Dedifferentiated amniotic fluid mesenchymal stem cell (primary cell): ENCODE measurements at regions not wholly inside any gene's neighbourhood (a gene's known extent, or its start where the extent isn't known, plus 50 kb on each side); places are given as distances from the start of the nearest gene placed in this dataset.

Experiments used
- DNase-seq: peaks from one replicate; pipeline ENCODE4 v3.0.0-alpha.2; 2016; ENCODE audit errors: extremely low spot score

DNA sequence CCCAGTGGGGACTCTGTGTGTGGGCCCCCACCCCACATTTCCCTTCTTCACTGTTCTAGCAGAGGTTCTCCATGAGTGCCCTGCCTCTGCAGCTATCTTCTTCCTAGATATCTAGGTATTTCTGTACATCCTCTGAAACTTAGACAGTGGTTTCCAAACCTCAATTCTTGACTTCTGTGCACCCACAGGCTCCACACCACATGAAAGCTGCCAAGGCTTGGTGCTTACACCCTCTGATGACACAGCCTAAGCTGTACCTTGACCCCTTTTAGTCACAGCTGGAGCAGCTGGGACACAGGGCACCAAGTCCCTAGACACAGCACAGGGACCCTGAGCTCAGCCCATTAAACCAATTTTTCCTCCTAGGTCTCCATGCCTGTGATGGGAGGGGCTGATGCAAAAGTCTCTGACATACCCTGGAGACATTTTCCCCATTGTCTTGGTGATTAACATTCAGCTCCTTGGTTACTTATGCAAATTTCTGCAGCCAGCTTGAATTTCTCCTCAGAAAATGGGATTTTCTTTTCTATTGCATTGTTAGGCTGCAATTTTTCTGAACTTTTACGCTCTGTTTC lies 304.5 kb downstream of the OTOL1 start:
- DNase-seq = no peak

DNA sequence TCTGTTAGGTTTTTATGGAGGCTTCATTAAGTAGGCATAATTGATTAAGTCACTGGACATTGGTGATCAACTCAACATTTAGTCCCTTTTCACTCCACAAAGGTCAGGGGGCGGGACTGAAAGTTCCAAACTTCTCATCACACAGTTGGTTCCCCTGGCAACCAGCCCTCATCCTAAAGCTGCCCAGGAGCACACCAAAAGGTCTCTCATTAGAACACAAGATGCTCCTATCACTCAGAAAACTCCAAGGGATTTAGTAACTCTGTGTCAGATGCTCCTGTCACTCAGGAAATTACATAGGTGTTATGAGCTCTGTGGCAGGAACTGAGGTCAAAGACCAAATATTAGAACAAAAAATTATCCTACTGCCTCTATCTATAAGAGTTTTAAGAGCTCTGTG lies 321.5 kb downstream of the OTOL1 start:
- DNase-seq = no peak

DNA sequence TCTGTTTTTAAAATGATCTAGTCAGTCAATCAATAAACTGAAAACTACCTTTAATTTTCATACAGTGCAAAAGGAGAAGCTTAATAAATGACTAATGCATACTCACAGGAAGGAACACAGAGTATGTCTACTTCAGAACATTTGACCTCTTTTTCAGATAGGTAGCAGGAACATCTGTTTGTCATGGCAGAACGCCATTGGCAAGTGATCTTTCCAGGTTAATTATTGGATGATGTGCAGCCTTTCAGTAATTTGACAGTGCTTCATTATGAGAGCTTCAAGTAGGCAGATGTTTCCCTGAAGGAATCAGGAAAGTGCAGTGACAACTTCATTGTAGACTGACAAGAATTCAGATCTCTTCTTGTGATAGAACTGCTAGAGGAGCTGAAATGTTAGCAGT lies 325.0 kb downstream of the OTOL1 start:
- no peak for DNase-seq

DNA sequence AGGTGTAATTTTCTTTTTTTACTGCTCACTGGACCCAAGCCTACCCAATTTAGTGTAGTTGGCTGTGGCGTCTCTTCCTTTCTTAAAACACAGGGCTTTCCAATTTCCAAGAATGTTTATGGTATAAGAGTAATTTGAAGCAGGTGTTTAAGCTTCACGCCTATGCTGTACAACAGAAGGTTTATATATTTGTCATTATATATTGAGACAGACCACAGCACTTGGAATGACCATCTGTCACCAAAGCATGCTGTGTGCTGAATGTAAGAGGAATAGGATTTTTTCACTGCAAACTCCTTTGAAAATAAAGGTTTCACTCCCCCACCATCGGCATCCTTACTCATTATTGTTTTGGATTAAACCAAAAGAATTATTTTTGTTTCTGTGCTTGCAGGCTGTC lies 325.7 kb downstream of the OTOL1 start:
- DNase-seq = no peak

DNA sequence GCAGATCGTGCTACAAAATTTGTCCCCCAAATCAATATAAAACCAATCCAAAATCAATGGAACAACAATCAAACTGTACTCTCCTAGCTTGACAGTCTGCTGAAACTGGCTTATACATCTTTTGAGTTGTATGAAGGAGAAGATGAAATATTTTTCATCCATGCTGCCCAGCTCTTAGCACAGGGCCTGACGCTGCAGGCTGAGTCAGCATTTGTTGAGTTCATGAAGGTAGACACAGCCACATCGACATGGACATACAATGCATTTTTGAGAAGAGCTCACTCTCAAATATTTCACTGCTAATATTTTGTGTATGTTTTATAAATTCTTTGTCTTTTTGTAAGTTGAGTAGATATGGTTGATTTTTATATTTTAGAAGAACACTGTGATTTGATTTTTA lies 327.3 kb downstream of the OTOL1 start:
- DNase-seq = no peak

DNA sequence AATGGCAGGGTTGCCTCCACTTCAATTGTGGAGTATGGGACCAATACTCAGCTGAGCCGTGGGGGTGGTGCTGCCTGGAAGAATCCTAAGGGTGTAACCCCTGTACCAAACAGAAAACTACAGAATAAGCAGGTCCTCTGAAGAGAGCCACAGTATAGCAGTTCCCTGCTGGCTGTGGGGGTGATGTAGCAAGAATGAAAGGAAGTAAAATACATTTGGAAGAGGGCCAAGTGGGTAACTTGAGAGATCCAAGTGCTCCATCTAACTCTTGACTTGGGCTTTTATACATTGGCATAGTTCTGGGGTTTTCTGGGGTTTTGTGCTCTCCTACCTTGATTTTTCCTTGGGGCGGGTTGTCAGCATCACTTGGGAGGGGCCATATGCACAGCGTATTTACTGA lies 341.4 kb downstream of the OTOL1 start:
- DNase-seq = no peak

DNA sequence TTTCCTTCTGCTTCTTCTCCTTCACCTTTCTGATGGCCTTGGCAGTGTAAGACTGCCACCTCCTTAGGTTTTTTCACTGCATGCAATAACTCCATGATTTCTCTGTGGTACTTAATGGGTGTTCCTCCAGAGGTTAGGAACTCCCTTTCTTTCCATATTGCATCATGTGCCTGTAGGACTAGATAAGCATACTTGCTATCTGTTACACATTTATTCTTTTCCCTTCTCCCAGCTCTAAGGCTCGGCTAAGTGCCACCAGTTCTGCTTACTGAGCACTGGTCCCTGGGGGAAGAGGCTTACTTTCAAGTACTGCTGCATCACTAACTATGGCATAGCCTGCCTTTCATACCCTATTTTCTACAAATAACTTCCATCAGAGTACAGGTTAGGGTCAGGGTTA lies 351.8 kb downstream of the OTOL1 start:
- DNase-seq = no peak

DNA sequence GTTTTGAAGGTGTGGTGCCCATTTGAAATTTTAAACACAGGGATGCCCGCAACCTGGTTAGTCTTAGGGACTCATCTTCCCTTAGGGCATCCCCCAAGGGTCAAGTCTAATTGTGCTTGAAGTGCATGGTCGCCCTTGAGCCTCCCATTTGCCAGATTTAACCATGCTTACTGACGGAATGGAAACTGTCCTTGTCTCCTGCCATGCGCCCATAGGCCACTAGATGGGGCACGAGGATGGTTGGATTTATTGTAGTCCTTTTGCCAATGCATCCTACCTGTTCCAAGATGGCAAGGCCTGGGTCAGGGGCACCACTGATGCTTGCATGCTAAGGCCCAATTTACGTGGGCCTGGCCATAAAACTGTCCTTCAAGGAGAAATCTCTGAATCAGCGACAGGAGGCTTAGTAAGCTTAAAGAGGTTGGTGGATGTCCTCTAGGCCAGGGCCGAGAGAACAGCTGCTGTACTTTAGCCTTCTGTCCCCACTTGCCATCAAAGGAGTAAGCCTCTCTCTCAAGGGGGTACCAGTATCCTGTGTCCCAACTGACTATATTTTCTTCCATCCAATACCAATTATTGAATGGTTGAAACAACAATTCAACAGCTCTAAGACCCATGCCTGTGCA lies 355.4 kb downstream of the OTOL1 start:
- DNase-seq = peak; percentile 26

DNA sequence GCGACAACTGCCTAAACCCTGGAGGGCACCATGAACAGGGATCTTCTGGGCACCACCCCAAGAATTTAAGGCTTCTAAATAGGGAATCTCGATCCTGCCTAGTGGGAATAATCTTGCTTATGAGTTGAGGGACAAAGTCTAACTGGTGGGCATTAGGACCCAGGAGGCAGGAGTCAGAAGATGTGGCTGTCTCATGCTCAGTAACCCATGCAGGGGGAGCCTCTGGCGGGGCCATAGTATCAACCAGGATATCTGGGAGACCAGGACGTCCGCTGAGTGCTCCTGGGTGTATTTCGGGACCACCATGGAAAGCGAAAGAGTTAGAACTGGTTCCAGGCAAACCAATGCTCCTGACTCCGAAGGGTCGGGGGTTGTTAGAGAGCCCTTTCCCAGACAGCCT lies 356.1 kb downstream of the OTOL1 start:
- no peak for DNase-seq

DNA sequence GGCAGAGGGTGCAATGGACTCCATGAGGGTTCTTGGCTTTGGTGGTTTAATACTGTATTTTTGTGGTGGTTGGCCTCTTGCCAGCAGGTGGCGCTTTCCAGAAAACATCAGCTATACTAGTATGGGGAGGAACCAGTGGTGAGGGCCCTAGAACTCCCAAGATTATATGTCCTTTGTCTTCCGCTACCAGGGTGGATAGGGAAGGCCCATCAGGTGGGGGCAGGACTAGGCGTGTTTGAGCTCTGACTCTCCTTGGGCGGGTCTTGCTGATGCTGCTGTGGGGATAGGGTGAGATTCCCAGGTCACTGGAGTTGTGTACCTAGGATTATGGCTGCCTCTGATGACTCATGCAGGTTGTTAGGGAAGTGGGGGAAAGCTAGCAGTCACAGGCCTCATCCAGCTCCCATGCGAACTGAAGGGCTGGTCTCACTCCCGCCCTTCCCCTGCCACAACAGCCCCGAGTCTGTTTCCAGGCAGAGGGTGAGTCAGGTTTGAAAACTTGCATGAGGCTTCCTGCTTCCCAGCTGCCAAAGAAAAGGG lies 357.7 kb downstream of the OTOL1 start:
- no peak for DNase-seq

DNA sequence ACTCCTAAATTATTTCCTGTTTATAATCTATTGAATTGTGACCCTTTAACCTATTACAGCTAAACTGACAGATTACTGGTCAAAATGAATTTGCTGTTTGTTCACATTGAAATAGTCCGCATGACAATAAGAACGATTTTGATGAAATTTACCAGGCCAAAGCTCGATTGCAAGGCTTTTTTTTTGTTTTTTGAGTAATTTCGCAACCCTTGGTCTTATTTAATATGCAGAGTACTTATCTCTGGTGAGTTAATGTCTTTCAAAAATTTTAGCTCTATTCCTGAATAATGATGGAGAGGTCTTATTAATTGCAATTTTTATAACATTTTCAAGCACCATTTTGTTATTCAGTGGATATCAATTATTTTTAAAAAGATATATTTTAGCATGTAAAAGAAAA lies 362.4 kb downstream of the OTOL1 start:
- no peak for DNase-seq

DNA sequence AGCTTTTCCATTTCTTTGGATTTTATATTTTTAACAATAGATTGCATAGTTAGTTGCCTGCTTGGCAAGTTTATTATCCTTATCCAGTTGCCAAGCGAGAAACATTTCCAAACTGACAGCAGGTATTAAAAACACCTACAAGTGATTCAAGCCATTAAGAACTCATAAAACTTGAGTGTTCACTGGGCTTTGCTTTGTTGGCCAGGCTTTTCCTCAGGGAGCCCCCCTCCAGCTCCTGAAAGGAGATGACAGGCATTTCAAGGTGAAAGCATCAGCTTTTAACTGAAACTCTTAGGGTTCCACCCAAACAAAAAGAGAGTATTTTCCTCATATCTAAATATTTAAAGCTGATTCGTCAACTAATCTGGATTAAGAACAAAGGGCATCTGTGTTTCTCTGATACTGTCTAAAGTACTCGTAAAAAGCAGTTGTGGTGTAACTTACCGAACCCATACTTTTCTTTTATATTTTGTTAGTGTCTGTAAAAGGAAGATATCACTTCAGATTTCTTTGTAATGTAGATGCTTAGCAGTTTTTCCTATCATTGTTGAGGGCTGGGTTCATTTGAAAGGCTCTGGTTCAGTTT lies 363.4 kb downstream of the OTOL1 start:
- DNase-seq = no peak

DNA sequence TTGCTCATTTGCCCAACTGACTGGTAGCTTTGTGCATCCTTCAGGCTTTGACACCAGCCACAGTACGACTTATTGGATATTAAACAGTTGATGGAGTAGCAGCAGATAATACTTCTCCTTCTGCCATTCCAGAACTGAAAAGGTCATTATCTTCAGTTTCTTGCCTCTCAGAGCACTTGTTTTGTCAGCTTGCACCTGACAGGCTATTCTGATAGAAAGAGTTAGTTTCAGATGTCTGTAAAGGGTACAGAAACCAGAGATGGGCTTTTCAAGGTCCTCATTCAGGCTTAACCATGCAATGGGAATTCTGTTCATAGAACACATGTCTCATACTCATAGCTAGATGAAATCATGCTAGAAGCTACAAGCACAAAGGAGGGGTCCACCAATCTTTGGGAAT lies 367.2 kb downstream of the OTOL1 start:
- DNase-seq = no peak

DNA sequence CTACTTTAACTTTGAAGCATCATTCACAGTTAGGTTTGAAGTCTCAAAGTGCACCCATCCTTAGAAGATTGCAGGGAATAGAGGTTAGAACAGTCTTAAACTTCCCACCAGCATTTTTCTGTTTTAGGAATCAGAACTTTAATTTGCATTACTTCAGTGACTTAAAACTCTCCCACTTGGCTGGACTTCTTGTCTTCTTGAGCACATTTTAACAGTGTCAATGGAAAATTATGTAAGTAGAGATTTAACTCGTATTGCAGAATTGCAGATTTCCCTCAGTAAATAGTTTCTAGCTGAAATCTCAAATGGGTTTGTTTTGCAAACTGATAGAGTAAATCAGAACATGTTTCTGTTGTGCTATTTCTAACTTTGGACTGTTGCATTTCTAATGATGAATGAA lies 369.6 kb downstream of the OTOL1 start:
- no peak for DNase-seq

DNA sequence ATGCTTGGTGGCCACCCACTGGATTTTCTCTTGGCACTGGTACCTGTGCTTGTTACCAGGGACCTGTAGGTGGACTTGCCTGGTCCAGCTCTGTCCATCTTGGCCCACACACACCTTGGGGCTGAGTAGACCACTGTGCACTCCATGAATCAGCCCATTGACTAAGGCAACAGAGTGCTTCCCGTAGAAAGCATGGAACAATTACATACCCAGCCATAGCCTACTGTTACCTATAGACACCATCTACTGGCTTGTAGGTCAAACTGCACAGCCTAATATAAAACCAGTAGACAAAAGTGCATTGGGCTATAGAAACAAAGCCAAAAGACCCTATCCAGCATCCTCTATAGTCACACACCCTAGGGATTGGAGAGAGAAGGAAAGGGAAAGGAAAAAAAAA lies 378.9 kb downstream of the OTOL1 start:
- DNase-seq = no peak

DNA sequence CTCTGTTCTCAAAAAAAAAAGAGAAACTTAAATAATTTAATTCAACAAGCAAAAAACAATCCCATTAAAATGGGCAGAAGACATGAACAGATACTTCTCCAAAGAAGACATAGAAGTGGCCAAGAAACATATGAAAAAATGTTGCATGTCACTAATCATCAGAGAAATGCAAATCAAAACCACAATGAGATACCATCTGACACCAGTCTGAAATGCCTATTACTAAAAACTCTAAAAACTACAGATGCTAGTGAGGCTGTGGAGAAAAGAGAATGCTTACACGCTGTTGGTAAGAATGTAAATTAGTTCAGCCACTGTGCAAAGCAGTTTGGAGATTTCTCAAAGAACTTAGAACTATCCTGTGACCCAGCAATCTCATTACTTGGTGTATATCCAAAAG lies 382.9 kb downstream of the OTOL1 start:
- no peak for DNase-seq

DNA sequence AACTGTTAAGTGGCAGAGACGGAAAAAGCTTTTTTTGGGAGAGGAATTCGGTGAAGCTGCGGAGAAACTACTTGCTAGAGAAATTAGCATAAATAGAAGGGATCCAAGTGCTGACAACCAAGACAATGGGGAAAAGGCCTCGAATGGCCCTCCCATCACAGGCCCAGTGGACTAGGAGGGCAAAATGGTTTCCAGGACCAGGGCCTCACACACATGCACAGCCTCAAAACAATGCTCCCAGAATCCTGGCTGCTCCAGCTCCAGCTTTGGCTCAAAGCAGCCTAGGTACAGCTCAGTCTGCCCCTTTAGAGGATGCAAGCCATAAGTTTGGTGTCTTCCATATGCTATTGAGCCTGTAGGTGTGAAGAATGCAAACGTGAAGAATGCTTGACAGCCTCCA lies 388.2 kb downstream of the OTOL1 start:
- no peak for DNase-seq

DNA sequence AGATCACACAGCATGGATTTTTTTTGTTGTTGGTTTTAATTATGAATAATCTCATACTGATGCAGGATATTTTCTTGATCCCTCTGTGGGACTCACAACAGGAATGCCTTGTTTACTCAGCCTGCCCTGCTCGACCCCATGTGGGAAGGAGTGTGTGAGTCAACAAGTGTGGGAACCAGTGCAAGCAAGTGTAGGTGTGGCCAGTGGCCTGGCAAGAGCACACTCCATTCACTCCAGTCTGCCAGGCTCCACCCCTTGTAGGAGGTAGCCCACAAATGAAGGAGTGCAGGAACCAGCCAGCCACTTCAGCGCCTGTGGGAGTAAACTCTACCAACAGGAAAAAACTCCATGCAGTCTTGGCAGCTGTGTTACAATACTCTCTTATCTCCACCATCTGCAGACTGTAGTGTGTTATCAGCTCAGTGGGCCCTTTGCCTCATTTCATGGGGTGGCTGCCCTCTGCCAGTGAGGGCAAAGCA lies 393.6 kb downstream of the OTOL1 start:
- peak; percentile 89 for DNase-seq

DNA sequence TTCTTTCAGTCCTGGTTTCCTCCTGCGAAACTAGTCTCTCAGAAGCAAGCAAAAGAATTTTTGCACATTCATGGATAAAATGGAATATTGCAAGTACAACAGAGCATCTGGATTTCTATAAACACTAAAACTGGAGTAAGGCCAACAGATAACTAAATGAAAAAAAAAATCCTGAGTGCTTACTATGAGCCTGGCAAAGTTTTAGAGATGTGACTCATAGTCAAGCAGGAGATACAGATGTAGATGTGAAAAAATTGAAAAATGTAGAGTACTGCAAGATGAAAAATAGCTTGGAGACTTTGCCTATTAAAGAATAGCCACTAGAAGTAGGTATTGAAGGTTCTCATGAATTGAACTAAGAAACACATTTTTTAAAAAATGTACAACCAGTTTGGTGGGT lies 397.4 kb downstream of the OTOL1 start:
- DNase-seq = peak; percentile 71

DNA sequence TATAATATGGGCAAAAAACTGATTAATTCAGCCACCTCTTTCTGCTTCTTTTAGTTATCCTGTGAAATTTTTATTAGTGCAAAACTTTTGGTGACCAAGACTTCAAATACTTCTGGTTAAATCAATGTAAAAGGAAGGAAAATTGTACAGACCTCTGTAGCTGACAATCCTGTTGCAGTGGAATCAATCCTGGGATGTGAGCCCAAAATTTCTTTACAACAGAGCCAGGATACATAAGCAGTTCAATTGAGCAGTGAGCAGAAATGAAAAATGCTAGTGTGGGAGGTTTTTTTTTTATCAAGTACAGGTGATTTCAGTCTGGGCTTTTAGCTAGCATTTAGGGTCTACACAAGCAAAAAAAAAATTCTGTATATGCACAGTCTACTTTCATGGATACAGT lies 398.0 kb downstream of the OTOL1 start:
- no peak for DNase-seq

DNA sequence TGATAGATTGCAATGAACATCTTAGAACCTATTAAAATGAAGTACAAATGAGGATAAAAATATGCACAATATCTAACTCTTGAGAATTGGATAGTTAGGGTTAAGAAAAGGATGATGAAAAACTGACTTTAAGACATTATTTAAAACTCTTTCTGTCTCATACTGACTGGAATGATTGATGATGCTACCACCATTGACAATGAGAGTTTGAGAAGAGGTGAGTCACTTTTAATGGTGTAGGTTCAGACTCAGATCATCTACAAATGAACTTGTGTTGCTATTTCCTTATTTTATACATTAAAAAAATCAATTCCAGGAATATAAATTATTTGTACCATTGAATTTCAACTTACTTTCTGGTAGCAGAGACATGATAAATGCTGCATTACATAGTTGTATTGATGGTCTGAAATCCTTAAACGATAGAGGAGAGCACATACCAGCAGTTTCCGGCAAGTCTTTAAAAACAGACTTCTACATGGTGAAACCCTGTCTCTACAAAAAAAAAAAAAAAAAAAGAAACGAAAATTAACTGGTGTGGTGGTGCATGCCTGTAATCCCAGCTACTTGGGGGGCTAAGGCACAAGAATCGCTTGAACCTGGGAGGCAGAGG lies 409.0 kb downstream of the OTOL1 start:
- no peak for DNase-seq

DNA sequence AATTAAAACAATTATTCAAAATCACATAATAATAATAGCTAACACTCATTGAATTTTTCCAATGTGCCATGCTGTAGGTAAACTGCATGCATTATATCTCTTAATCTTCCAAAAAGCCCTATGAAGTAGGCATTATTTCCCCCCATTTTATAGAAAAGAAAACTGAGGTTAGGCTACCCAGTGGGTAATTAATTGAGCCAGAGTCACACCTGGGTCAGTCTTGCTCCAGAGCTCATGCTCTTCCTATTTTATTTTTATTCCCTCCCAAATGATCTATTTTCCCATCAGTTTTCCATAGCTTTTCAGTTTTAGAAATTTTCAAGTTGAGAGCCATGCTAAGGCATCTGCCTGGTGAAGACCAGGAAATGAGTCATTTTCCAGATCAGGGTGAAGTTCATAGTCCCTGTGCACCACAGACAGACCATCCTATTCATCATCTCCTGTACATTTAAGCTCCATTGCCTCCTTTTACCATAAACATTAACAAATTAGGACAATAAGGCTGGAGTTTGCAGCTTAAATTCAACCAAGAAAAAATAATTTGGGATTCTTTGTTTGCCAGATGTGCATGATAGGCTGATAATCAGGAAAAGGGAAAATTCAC lies 417.3 kb downstream of the OTOL1 start:
- DNase-seq = no peak
